CD14-positive monocyte (primary cell): ENCODE measurements at regions not wholly inside any gene's neighbourhood (a gene's known extent, or its start where the extent isn't known, plus 50 kb on each side); places are given as distances from the start of the nearest gene placed in this dataset.

ENCODE experiments used
- DNase-seq, 3 donors: peaks; one replicate each; pipeline ENCODE4 v3.0.0-alpha.2; 2011 to 2022
- H2AFZ ChIP-seq: 2 replicates; pipeline ENCODE4 v1.6.0; 2012; ENCODE audit warnings: mild to moderate bottlenecking, low read depth, low read length, inconsistent platforms; ENCODE audit not compliant: insufficient read depth, poor library complexity, severe bottlenecking
- H3K27ac ChIP-seq, 2 donors: 1 replicate in 1 of 2; 2 replicates in 1 of 2; pipeline ENCODE4 v1.5.1; 2012 to 2013; ENCODE audit warnings: low read length in 2 of 2, control low read depth in 1 of 2, inconsistent platforms in 1 of 2, low read depth in 1 of 2, mild to moderate bottlenecking in 1 of 2
- H3K27me3 ChIP-seq, 2 donors: one replicate each; pipeline versions ENCODE4 v1.6.0 to v1.6.1; 2011 to 2013; ENCODE audit warnings: low read length in 2 of 2; ENCODE audit not compliant: control insufficient read depth in 2 of 2, insufficient read depth in 2 of 2
- H3K36me3 ChIP-seq, 2 donors: replicated peaks in 1 of 2; 1 replicate in 1 of 2; 2 replicates in 1 of 2; pipeline versions ENCODE4 v1.5.1 to v1.6.1; 2012 to 2013; ENCODE audit warnings: low read length in 2 of 2, control low read depth in 1 of 2, inconsistent platforms in 1 of 2, mild to moderate bottlenecking in 1 of 2; ENCODE audit not compliant: insufficient read depth in 2 of 2, control insufficient read depth in 1 of 2
- H3K4me1 ChIP-seq, 2 donors: 1 replicate in 1 of 2; 2 replicates in 1 of 2; pipeline versions ENCODE4 v1.5.1 to v1.6.1; 2012 to 2013; ENCODE audit warnings: low read length in 2 of 2, control low read depth in 1 of 2, inconsistent platforms in 1 of 2, mild to moderate bottlenecking in 1 of 2, moderate library complexity in 1 of 2; ENCODE audit not compliant: insufficient read depth in 2 of 2, control insufficient read depth in 1 of 2
- H3K4me2 ChIP-seq: replicated peaks from 2 replicates; pipeline ENCODE3; 2012; ENCODE audit warnings: low read length, moderate library complexity, mild to moderate bottlenecking; ENCODE audit not compliant: poor library complexity, severe bottlenecking; ENCODE audit errors: extremely low read depth
- H3K4me3 ChIP-seq, 3 experiments: fragments of 200-600 bp in 1 of 3; sonication (generic) in 1 of 3; replicated peaks in 1 of 3; 1 replicate in 2 of 3; 2 replicates in 1 of 3; pipeline ENCODE4 v1.5.1; 2011 to 2013; ENCODE audit warnings: low read length in 3 of 3, mild to moderate bottlenecking in 3 of 3, control low read depth in 2 of 3, low read depth in 2 of 3, inconsistent platforms in 1 of 3, moderate library complexity in 1 of 3
- H3K79me2 ChIP-seq: 2 replicates; pipeline ENCODE4 v1.6.0; 2012; ENCODE audit warnings: mild to moderate bottlenecking, control low read depth, inconsistent platforms, low read length, moderate library complexity; ENCODE audit not compliant: insufficient read depth
- H3K9ac ChIP-seq: 2 replicates; pipeline ENCODE4 v1.6.0; 2017; ENCODE audit warnings: low read length, mild to moderate bottlenecking; ENCODE audit not compliant: insufficient read depth, poor library complexity, severe bottlenecking
- H3K9me3 ChIP-seq, 2 donors: replicated peaks in 1 of 2; 1 replicate in 1 of 2; 2 replicates in 1 of 2; pipeline versions ENCODE4 v1.5.1 to v1.6.1; 2012 to 2013; ENCODE audit warnings: low read length in 2 of 2, control low read depth in 1 of 2; ENCODE audit not compliant: control insufficient read depth in 1 of 2, insufficient read depth in 1 of 2
- H4K20me1 ChIP-seq: 2 replicates; pipeline ENCODE4 v1.6.0; 2012; ENCODE audit warnings: mild to moderate bottlenecking, low read length, control low read depth, moderate library complexity; ENCODE audit not compliant: insufficient read depth
- H3K27ac Mint-ChIP-seq, 7 donors: one replicate each; pipeline ENCODE4 v1.8.0; 2020; ENCODE audit warnings: mild to moderate bottlenecking in 7 of 7, mixed read lengths in 7 of 7, moderate library complexity in 6 of 7, inconsistent platforms in 2 of 7
- H3K27me3 Mint-ChIP-seq, 3 donors: one replicate each; pipeline ENCODE4 v1.8.0; 2021 to 2022; ENCODE audit warnings: low read depth in 3 of 3, mild to moderate bottlenecking in 3 of 3, mixed read lengths in 3 of 3, moderate library complexity in 3 of 3, inconsistent platforms in 1 of 3
- H3K36me3 Mint-ChIP-seq, 2 donors: one replicate each; pipeline ENCODE4 v1.8.0; 2020; ENCODE audit warnings: mixed read lengths in 2 of 2, inconsistent platforms in 1 of 2, mild to moderate bottlenecking in 1 of 2
- H3K4me1 Mint-ChIP-seq: one replicate; pipeline ENCODE4 v1.8.0; 2020; ENCODE audit warnings: mild to moderate bottlenecking, mixed read lengths
- H3K4me3 Mint-ChIP-seq, 2 donors: one replicate each; pipeline ENCODE4 v1.8.0; 2020; ENCODE audit warnings: mild to moderate bottlenecking in 2 of 2, mixed read lengths in 2 of 2, moderate library complexity in 1 of 2
- H3K9me3 Mint-ChIP-seq, 7 donors: one replicate each; pipeline ENCODE4 v1.8.0; 2020 to 2022; ENCODE audit warnings: mixed read lengths in 7 of 7, mild to moderate bottlenecking in 6 of 7, moderate library complexity in 6 of 7, inconsistent platforms in 2 of 7
- WGBS: methylation state at CpG from one replicate; pipeline ENCODE4 v1.1.5; 2013; ENCODE audit warnings: missing lambda C conversion rate; ENCODE audit not compliant: insufficient coverage; 5-methylcytosine and 5-hydroxymethylcytosine counted together
- intact Hi-C, 2 donors: fragments of 100-400 bp; cut with micrococcal nuclease; formaldehyde crosslinking; loops; one replicate each; pipeline versions ENCODE4 v1.15.0 to v1.15.1; 2023
- TF ChIP-seq, protein P1 (sequence below): fragments of 200-600 bp; IDR thresholded peaks from one replicate; pipeline ENCODE4 v1.8.0; 2022; ENCODE audit warnings: antibody characterized with exemption, mild to moderate bottlenecking

DNA sequence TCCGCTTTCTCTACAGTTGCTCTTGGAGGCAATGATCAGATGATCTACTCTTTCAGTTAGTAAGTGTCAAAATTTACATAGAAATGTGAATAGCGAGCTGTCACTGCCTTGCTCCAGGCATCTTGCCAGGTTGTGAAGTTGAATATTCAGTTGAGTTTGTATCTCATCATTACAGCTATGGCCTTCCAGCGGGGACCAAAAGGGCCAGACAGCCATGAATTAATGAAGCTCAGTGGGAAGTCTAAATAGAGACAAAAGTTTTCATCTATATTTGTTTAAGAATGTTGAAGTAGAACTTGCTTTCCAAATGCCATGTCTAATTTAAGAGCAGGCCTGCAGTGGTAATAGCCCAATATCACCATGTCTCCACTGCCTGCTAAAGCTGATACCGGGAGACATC, 387.8 kb downstream of the FLRT2 start:
- Mint-ChIP-seq H3K27ac (peak overlapping the region in 1 of 7 donors; percentile 70), H3K4me1 (no peaks in the 10 kb centered on the region), H3K27me3 (peaks cover 0 to 2% (median 0%) of the 10 kb centered on the region in 3 donors), H3K36me3 (no peaks in the 10 kb centered on the region), H3K9me3 (peaks cover 2 to 18% (median 11%) of the 10 kb centered on the region in 7 donors), H3K4me3 (no peak overlapping the region)
- no peaks in the 10 kb centered on the region for H3K79me2 ChIP-seq
- no peaks in the 10 kb centered on the region for H3K36me3 ChIP-seq
- no peak overlapping the region for H3K9ac ChIP-seq
- no peak overlapping the region for H3K27ac ChIP-seq
- H3K4me3 ChIP-seq = no peak overlapping the region
- intact Hi-C loops = no loop called here
- no peak for DNase-seq
- H3K4me1 ChIP-seq = no peaks in the 10 kb centered on the region
- TF ChIP-seq, protein P1, sequence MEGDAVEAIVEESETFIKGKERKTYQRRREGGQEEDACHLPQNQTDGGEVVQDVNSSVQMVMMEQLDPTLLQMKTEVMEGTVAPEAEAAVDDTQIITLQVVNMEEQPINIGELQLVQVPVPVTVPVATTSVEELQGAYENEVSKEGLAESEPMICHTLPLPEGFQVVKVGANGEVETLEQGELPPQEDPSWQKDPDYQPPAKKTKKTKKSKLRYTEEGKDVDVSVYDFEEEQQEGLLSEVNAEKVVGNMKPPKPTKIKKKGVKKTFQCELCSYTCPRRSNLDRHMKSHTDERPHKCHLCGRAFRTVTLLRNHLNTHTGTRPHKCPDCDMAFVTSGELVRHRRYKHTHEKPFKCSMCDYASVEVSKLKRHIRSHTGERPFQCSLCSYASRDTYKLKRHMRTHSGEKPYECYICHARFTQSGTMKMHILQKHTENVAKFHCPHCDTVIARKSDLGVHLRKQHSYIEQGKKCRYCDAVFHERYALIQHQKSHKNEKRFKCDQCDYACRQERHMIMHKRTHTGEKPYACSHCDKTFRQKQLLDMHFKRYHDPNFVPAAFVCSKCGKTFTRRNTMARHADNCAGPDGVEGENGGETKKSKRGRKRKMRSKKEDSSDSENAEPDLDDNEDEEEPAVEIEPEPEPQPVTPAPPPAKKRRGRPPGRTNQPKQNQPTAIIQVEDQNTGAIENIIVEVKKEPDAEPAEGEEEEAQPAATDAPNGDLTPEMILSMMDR = no peak
- no peak overlapping the region for H2AFZ ChIP-seq
- H4K20me1 ChIP-seq = no peaks in the 10 kb centered on the region
- H3K27me3 ChIP-seq = no peaks in the 10 kb centered on the region
- H3K9me3 ChIP-seq = peaks cover 0 to 4% of the 10 kb centered on the region in 2 donors
- no peak overlapping the region for H3K4me2 ChIP-seq
- WGBS = no CpG with 5 or more reads among the region's 4 CpGs

DNA sequence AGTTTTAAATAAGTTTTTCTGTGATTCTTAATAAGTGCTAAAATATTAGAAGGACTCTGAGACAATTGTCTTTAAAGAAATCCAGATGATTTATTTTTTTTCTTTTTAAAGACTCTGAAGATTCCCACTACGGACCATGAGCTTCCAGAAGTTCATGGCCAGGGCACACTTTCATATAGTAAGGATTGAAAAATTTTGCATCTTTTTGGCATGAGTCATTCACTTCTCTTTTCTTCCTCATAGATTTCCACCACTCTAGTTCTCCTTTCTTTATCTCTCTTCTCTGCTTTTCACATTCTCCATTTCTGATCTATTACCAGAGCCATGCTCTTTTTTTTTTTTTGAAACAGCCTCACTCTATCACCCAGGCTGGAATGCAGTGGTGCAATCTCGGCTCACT, 385.8 kb downstream of the FLRT2 start:
- H3K4me3 Mint-ChIP-seq = no peak overlapping the region
- H3K9me3 ChIP-seq = peaks cover 0 to 7% of the 10 kb centered on the region in 2 donors
- H3K4me1 Mint-ChIP-seq = no peaks in the 10 kb centered on the region
- TF ChIP-seq, protein P1 = no peak
- H3K79me2 ChIP-seq = no peaks in the 10 kb centered on the region
- H3K36me3 ChIP-seq = no peaks in the 10 kb centered on the region
- peaks cover 0 to 2% (median 0%) of the 10 kb centered on the region in 3 donors for H3K27me3 Mint-ChIP-seq
- H3K27ac Mint-ChIP-seq = no peak overlapping the region
- H3K9ac ChIP-seq = no peak overlapping the region
- no peak for DNase-seq
- H2AFZ ChIP-seq = no peak overlapping the region
- WGBS = no CpG with 5 or more reads among the region's 2 CpGs
- H4K20me1 ChIP-seq = no peaks in the 10 kb centered on the region
- no peak overlapping the region for H3K4me3 ChIP-seq
- H3K27me3 ChIP-seq = no peaks in the 10 kb centered on the region
- H3K27ac ChIP-seq = no peak overlapping the region
- H3K4me2 ChIP-seq = no peak overlapping the region
- no peaks in the 10 kb centered on the region for H3K4me1 ChIP-seq
- H3K36me3 Mint-ChIP-seq = no peaks in the 10 kb centered on the region
- peaks cover 2 to 26% (median 17%) of the 10 kb centered on the region in 7 donors for H3K9me3 Mint-ChIP-seq
- intact Hi-C loops = no loop called here
